T-cell (primary cell): ENCODE measurements at regions not wholly inside any gene's neighbourhood (a gene's known extent, or its start where the extent isn't known, plus 50 kb on each side); places are given as distances from the start of the nearest gene placed in this dataset.

Experiments
- ATAC-seq, 4 experiments: fragments of 200-7000 bp in 3 of 4; fragments of 150-1000 bp in 1 of 4; cut with Tn5 transposase; replicated peaks in 1 of 4; 1 replicate in 3 of 4; 2 replicates in 1 of 4; pipeline ENCODE4 v1.10.0; 2021; ENCODE audit warnings: moderate library complexity in 3 of 4, mild to moderate bottlenecking in 2 of 4, moderate number of reproducible peaks in 1 of 4
- CTCF ChIA-PET, 2 donors: fragments of 300-600 bp; sonication (Branson Sonifier 250); formaldehyde crosslinking; loops; one replicate each; lab custom pipeline; 2022; ENCODE audit warnings: antibody characterized with exemption in 2 of 2; lab: Charles Lee
- POLR2A ChIA-PET, 2 donors: fragments of 300-600 bp; sonication (Branson Sonifier 250); formaldehyde crosslinking; loops; one replicate each; lab custom pipeline; 2022; ENCODE audit warnings: antibody characterized with exemption in 2 of 2; lab: Charles Lee
- DNase-seq, 35 experiments: peaks; one replicate each; pipeline versions ENCODE4 v3.0.0 to v3.0.0-alpha.2; 2013 to 2023
- H3K27ac ChIP-seq: one replicate; pipeline ENCODE4 v1.5.1; 2013; ENCODE audit warnings: low read length
- H3K27me3 ChIP-seq, 2 experiments: replicated peaks in 1 of 2; 1 replicate in 1 of 2; 2 replicates in 1 of 2; pipeline versions ENCODE4 v1.6.1 to v1.7.0; 2013; ENCODE audit warnings: low read length in 1 of 2, mixed read lengths in 1 of 2; ENCODE audit not compliant: control insufficient read depth in 2 of 2, insufficient read depth in 2 of 2; ENCODE audit errors: extremely low read depth in 1 of 2
- H3K36me3 ChIP-seq, 2 donors: 1 replicate in 1 of 2; 2 replicates in 1 of 2; pipeline versions ENCODE4 v1.6.1 to v1.7.0; 2013; ENCODE audit warnings: low read length in 1 of 2; ENCODE audit not compliant: control insufficient read depth in 2 of 2, insufficient read depth in 1 of 2; ENCODE audit errors: extremely low read depth in 1 of 2
- H3K4me1 ChIP-seq, 2 experiments: 1 replicate in 1 of 2; 2 replicates in 1 of 2; pipeline versions ENCODE4 v1.6.1 to v1.7.0; 2013; ENCODE audit warnings: low read length in 2 of 2, mixed read lengths in 1 of 2; ENCODE audit not compliant: insufficient read depth in 2 of 2, control insufficient read depth in 1 of 2; ENCODE audit errors: extremely low read depth in 1 of 2
- H3K4me3 ChIP-seq, 2 donors: 1 replicate in 1 of 2; 2 replicates in 1 of 2; pipeline versions ENCODE4 v1.5.1 to v1.7.0; 2013; ENCODE audit warnings: mild to moderate bottlenecking in 2 of 2, low read length in 1 of 2, moderate library complexity in 1 of 2; ENCODE audit not compliant: control insufficient read depth in 1 of 2; ENCODE audit errors: extremely low read depth in 1 of 2
- H3K9me3 ChIP-seq: 2 replicates; pipeline ENCODE4 v1.7.0; 2013
- H3K27ac Mint-ChIP-seq, 2 donors: one replicate each; pipeline ENCODE4 v1.8.0; 2020 to 2021; ENCODE audit warnings: mild to moderate bottlenecking in 2 of 2, mixed read lengths in 2 of 2
- H3K27me3 Mint-ChIP-seq, 2 donors: one replicate each; pipeline ENCODE4 v1.8.0; 2021 to 2022; ENCODE audit warnings: mixed read lengths in 2 of 2
- H3K36me3 Mint-ChIP-seq: one replicate; pipeline ENCODE4 v1.8.0; 2021; ENCODE audit warnings: mixed read lengths
- H3K4me1 Mint-ChIP-seq, 3 donors: one replicate each; pipeline ENCODE4 v1.8.0; 2020 to 2022; ENCODE audit warnings: mixed read lengths in 3 of 3, mild to moderate bottlenecking in 1 of 3
- H3K4me3 Mint-ChIP-seq, 3 donors: one replicate each; pipeline ENCODE4 v1.8.0; 2020 to 2022; ENCODE audit warnings: mild to moderate bottlenecking in 3 of 3, mixed read lengths in 3 of 3, moderate library complexity in 3 of 3
- H3K9me3 Mint-ChIP-seq, 3 donors: one replicate each; pipeline ENCODE4 v1.8.0; 2020 to 2022; ENCODE audit warnings: mixed read lengths in 3 of 3
- WGBS: methylation state at CpG from one replicate; pipeline ENCODE4 v1.1.5; 2013; ENCODE audit warnings: missing lambda C conversion rate; ENCODE audit not compliant: insufficient coverage; 5-methylcytosine and 5-hydroxymethylcytosine counted together

- peaks cover 0 to 19% of the 10 kb centered on the region in 2 experiments for H3K27me3 ChIP-seq
- H3K4me1 Mint-ChIP-seq: no peaks in the 10 kb centered on the region
- H3K36me3 ChIP-seq: no peaks in the 10 kb centered on the region
- H3K4me1 ChIP-seq: no peaks in the 10 kb centered on the region
- H3K27me3 Mint-ChIP-seq: peaks cover 8 to 29% of the 10 kb centered on the region in 2 donors
- no peaks in the 10 kb centered on the region for H3K36me3 Mint-ChIP-seq
- H3K4me3 ChIP-seq: no peak overlapping the region
- WGBS: 91% methylated on average over 19 of the region's 19 CpGs
- ChIA-PET POLR2A (interaction anchor here in 1 of 2 donors (0.7 kb wide), 1 partner anchor 565 kb away, joined by 4 read pairs; no protein-coding TSS in a partner anchor), CTCF (no interaction called here)
- DNase-seq (no peak), ATAC-seq (no peak)
- no peak overlapping the region for H3K27ac ChIP-seq
- H3K9me3 Mint-ChIP-seq: peaks cover 0 to 11% (median 10%) of the 10 kb centered on the region in 3 donors
- no peak overlapping the region for H3K27ac Mint-ChIP-seq
- H3K4me3 Mint-ChIP-seq: no peak overlapping the region
- H3K9me3 ChIP-seq: no peaks in the 10 kb centered on the region
Measured at GRCh38 chr7:38049679-38050078, 128.4 kb upstream of the STARD3NL start.

- POLR2A ChIA-PET: no interaction called here
- peaks cover 8 to 27% of the 10 kb centered on the region in 2 donors for H3K27me3 Mint-ChIP-seq
- WGBS: 62% methylated on average over 2 of the region's 2 CpGs
- no peaks in the 10 kb centered on the region for H3K4me1 Mint-ChIP-seq
- ATAC-seq (no peak), DNase-seq (no peak)
- Histone ChIP-seq H3K9me3 (no peaks in the 10 kb centered on the region), H3K4me3 (no peak overlapping the region), H3K4me1 (no peaks in the 10 kb centered on the region), H3K27me3 (peaks cover 0 to 19% of the 10 kb centered on the region in 2 experiments), H3K36me3 (no peaks in the 10 kb centered on the region), H3K27ac (no peak overlapping the region)
- H3K4me3 Mint-ChIP-seq: no peak overlapping the region
- no peaks in the 10 kb centered on the region for H3K36me3 Mint-ChIP-seq
- CTCF ChIA-PET: no interaction called here
- H3K9me3 Mint-ChIP-seq: peaks cover 0 to 11% (median 10%) of the 10 kb centered on the region in 3 donors
- H3K27ac Mint-ChIP-seq: no peak overlapping the region
Measured at GRCh38 chr7:38051311-38051710, 126.7 kb upstream of the STARD3NL start.

- no peak overlapping the region for H3K27ac ChIP-seq
- no peaks in the 10 kb centered on the region for H3K9me3 ChIP-seq
- H3K4me1 ChIP-seq: no peaks in the 10 kb centered on the region
- H3K4me3 ChIP-seq: no peak overlapping the region
- H3K36me3 ChIP-seq: no peaks in the 10 kb centered on the region
- peaks cover 0 to 19% of the 10 kb centered on the region in 2 experiments for H3K27me3 ChIP-seq
- Mint-ChIP-seq H3K36me3 (no peaks in the 10 kb centered on the region), H3K9me3 (peaks cover 0 to 11% (median 10%) of the 10 kb centered on the region in 3 donors), H3K27ac (no peak overlapping the region), H3K4me3 (no peak overlapping the region), H3K27me3 (peaks cover 8 to 27% of the 10 kb centered on the region in 2 donors), H3K4me1 (no peaks in the 10 kb centered on the region)
- CTCF ChIA-PET: no interaction called here
- POLR2A ChIA-PET: no interaction called here
- ATAC-seq: no peak
- DNase-seq: no peak
- WGBS: no CpG with 5 or more reads among the region's 3 CpGs
Measured at GRCh38 chr7:38051786-38052185, 126.3 kb upstream of the STARD3NL start.

- Histone ChIP-seq H3K4me1 (no peaks in the 10 kb centered on the region), H3K36me3 (no peaks in the 10 kb centered on the region), H3K9me3 (no peaks in the 10 kb centered on the region), H3K27ac (no peak overlapping the region), H3K27me3 (peaks cover 0 to 19% of the 10 kb centered on the region in 2 experiments), H3K4me3 (no peak overlapping the region)
- H3K36me3 Mint-ChIP-seq: no peaks in the 10 kb centered on the region
- no peak overlapping the region for H3K27ac Mint-ChIP-seq
- peaks cover 8 to 27% of the 10 kb centered on the region in 2 donors for H3K27me3 Mint-ChIP-seq
- POLR2A ChIA-PET: no interaction called here
- CTCF ChIA-PET: no interaction called here
- H3K9me3 Mint-ChIP-seq: peaks cover 0 to 11% (median 10%) of the 10 kb centered on the region in 3 donors
- DNase-seq (no peak), ATAC-seq (no peak)
- no peak overlapping the region for H3K4me3 Mint-ChIP-seq
- WGBS: 33% methylated on average over 1 of the region's 2 CpGs
- no peaks in the 10 kb centered on the region for H3K4me1 Mint-ChIP-seq
Measured at GRCh38 chr7:38052786-38053185, 125.3 kb upstream of the STARD3NL start.

GRCh38 chr7:38054199-38054598 is 123.8 kb upstream of the STARD3NL start:
- Mint-ChIP-seq H3K9me3 (peaks cover 0 to 2% (median 1%) of the 10 kb centered on the region in 3 donors), H3K27me3 (peaks cover 8 to 23% of the 10 kb centered on the region in 2 donors), H3K36me3 (no peaks in the 10 kb centered on the region), H3K27ac (no peak overlapping the region), H3K4me3 (no peak overlapping the region), H3K4me1 (no peaks in the 10 kb centered on the region)
- Histone ChIP-seq H3K9me3 (no peaks in the 10 kb centered on the region), H3K4me3 (no peak overlapping the region), H3K36me3 (no peaks in the 10 kb centered on the region), H3K27ac (no peak overlapping the region), H3K4me1 (no peaks in the 10 kb centered on the region), H3K27me3 (peaks cover 0 to 19% of the 10 kb centered on the region in 2 experiments)
- POLR2A ChIA-PET: no interaction called here
- CTCF ChIA-PET: no interaction called here
- 68% methylated on average over 3 of the region's 3 CpGs for WGBS
- no peak for ATAC-seq
- no peak for DNase-seq

GRCh38 chr7:38057829-38058228 is 120.2 kb upstream of the STARD3NL start:
- Histone ChIP-seq H3K27me3 (no peaks in the 10 kb centered on the region), H3K4me3 (no peak overlapping the region), H3K27ac (no peak overlapping the region), H3K36me3 (no peaks in the 10 kb centered on the region), H3K4me1 (no peaks in the 10 kb centered on the region), H3K9me3 (no peaks in the 10 kb centered on the region)
- ATAC-seq (no peak), DNase-seq (no peak)
- no peak overlapping the region for H3K27ac Mint-ChIP-seq
- peaks cover 8 to 16% of the 10 kb centered on the region in 2 donors for H3K27me3 Mint-ChIP-seq
- no peaks in the 10 kb centered on the region for H3K4me1 Mint-ChIP-seq
- H3K36me3 Mint-ChIP-seq: no peaks in the 10 kb centered on the region
- CTCF ChIA-PET: no interaction called here
- no peak overlapping the region for H3K4me3 Mint-ChIP-seq
- 70% methylated on average over 2 of the region's 4 CpGs for WGBS
- POLR2A ChIA-PET: no interaction called here
- H3K9me3 Mint-ChIP-seq: no peaks in the 10 kb centered on the region

GRCh38 chr7:38060116-38060515 is 117.9 kb upstream of the STARD3NL start:
- DNase-seq (no peak), ATAC-seq (no peak)
- WGBS: 43% methylated on average over 1 of the region's 4 CpGs
- POLR2A ChIA-PET: no interaction called here
- H3K4me1 ChIP-seq: no peaks in the 10 kb centered on the region
- H3K4me3 ChIP-seq: no peak overlapping the region
- Mint-ChIP-seq H3K9me3 (no peaks in the 10 kb centered on the region), H3K36me3 (no peaks in the 10 kb centered on the region), H3K27ac (no peak overlapping the region), H3K4me3 (no peak overlapping the region), H3K27me3 (peaks cover 10 to 15% of the 10 kb centered on the region in 2 donors), H3K4me1 (no peaks in the 10 kb centered on the region)
- no peaks in the 10 kb centered on the region for H3K9me3 ChIP-seq
- H3K27ac ChIP-seq: no peak overlapping the region
- peaks cover 0 to 2% of the 10 kb centered on the region in 2 experiments for H3K27me3 ChIP-seq
- CTCF ChIA-PET: no interaction called here
- no peaks in the 10 kb centered on the region for H3K36me3 ChIP-seq
